A549 (cell line): ENCODE measurements at regions not wholly inside any gene's neighbourhood (a gene's known extent, or its start where the extent isn't known, plus 50 kb on each side); places are given as distances from the start of the nearest gene placed in this dataset.

Source experiments
- ATAC-seq, 2 experiments: fragments of 200-7000 bp in 1 of 2; fragments of >200 bp in 1 of 2; cut with Nextera tagmentation in 1 of 2; cut with Tn5 transposase in 1 of 2; 3 replicates each; pipeline versions ENCODE4 v1.8.0 to v1.9.1; 2018 to 2020; ENCODE audit warnings: mild to moderate bottlenecking in 1 of 2, moderate library complexity in 1 of 2
- CTCF ChIA-PET: fragments of 300-600 bp; sonication (Branson Sonifier 250); formaldehyde crosslinking; extraction: SDS; loops from one replicate; lab custom pipeline; 2021; ENCODE audit warnings: antibody characterized with exemption, inconsistent platforms; lab: Yijun Ruan, JAX
- POLR2A ChIA-PET: fragments of 350-600 bp; formaldehyde crosslinking; extraction: SDS; loops from one replicate; lab custom pipeline; 2021; ENCODE audit warnings: antibody characterized with exemption, inconsistent platforms; lab: Yijun Ruan, JAX
- DNase-seq, 2 experiments: peaks; one replicate each; pipeline versions ENCODE4 v3.0.0 to v3.0.0-alpha.2; 2011 to 2016; ENCODE audit warnings: low read depth in 1 of 2, low spot score in 1 of 2
- FAIRE-seq: peaks from 2 replicates; lab custom pipeline; 2011; peaks lifted over from hg19 to GRCh38; lab: Jason Lieb, UNC
- H3K27ac ChIP-seq, 2 experiments: fragments of >200 bp; sonication (Bioruptor Twin); formaldehyde crosslinking; 3 replicates each; pipeline ENCODE4 v1.5.1; 2016 to 2017
- H3K4me1 ChIP-seq: fragments of >200 bp; sonication (Bioruptor Twin); formaldehyde crosslinking; 3 replicates; pipeline ENCODE4 v1.6.1; 2016
- H3K4me2 ChIP-seq: fragments of >200 bp; sonication (Bioruptor Twin); formaldehyde crosslinking; 3 replicates; pipeline ENCODE4 v1.6.1; 2016
- H3K4me3 ChIP-seq: fragments of >200 bp; sonication (Bioruptor Twin); formaldehyde crosslinking; 3 replicates; pipeline ENCODE4 v1.5.1; 2016
- H3K9me3 ChIP-seq: fragments of >200 bp; sonication (Bioruptor Twin); formaldehyde crosslinking; 3 replicates; pipeline ENCODE4 v1.6.1; 2016
- CHD2 ChIP-seq: fragments of 150-350 bp; IDR thresholded peaks from 2 replicates; pipeline ENCODE4 v1.6.1; 2014; ENCODE audit warnings: low read length; ENCODE audit not compliant: partially characterized antibody
- CHD4 ChIP-seq: fragments of 200-600 bp; sonication (generic); IDR thresholded peaks from 2 replicates; pipeline ENCODE4 v1.6.1; 2016; ENCODE audit warnings: antibody characterized with exemption, mild to moderate bottlenecking, borderline replicate concordance
- EHF ChIP-seq: fragments of 250-450 bp; sonication (Bioruptor Pico); IDR thresholded peaks from 2 replicates; pipeline ENCODE4 v1.5.0; 2020; ENCODE audit warnings: mild to moderate bottlenecking
- ELK1 ChIP-seq: fragments of 150-350 bp; IDR thresholded peaks from 2 replicates; pipeline ENCODE4 v1.6.1; 2014; ENCODE audit warnings: low read depth, mild to moderate bottlenecking, low read length
- ESRRA ChIP-seq: fragments of 150-350 bp; IDR thresholded peaks from 2 replicates; pipeline ENCODE4 v1.6.1; 2014; ENCODE audit warnings: mild to moderate bottlenecking, low read length, borderline replicate concordance
- FOXS1 ChIP-seq: fragments of 250-450 bp; sonication (Bioruptor Pico); IDR thresholded peaks from 2 replicates; pipeline ENCODE4 v1.5.0; 2020; ENCODE audit warnings: mild to moderate bottlenecking, moderate library complexity
- GATA3 ChIP-seq: IDR thresholded peaks from 2 replicates; pipeline ENCODE4 v1.6.1; 2012; ENCODE audit warnings: borderline replicate concordance
- HES2 ChIP-seq: fragments of >200 bp; sonication (Bioruptor Twin); formaldehyde crosslinking; IDR thresholded peaks from 2 replicates; pipeline ENCODE4 v1.6.1; 2016
- HMGXB4 ChIP-seq: fragments of 250-450 bp; sonication (Bioruptor Pico); IDR thresholded peaks from 2 replicates; pipeline ENCODE4 v1.5.0; 2021; ENCODE audit warnings: mild to moderate bottlenecking, moderate library complexity, borderline replicate concordance
- HOXA7 ChIP-seq: fragments of 250-450 bp; sonication (Bioruptor Pico); IDR thresholded peaks from 2 replicates; pipeline ENCODE4 v1.5.0; 2020; ENCODE audit warnings: mild to moderate bottlenecking, moderate library complexity
- HOXB5 ChIP-seq: fragments of 250-450 bp; sonication (Bioruptor Pico); IDR thresholded peaks from 2 replicates; pipeline ENCODE4 v1.5.0; 2020; ENCODE audit warnings: mild to moderate bottlenecking, moderate library complexity
- JUN ChIP-seq, 2 experiments: fragments of >200 bp; sonication (Bioruptor Twin); formaldehyde crosslinking; IDR thresholded peaks; 2 replicates in 1 of 2; 3 replicates in 1 of 2; pipeline ENCODE4 v1.6.1; 2016 to 2017
- JUNB ChIP-seq: fragments of >200 bp; sonication (Bioruptor Twin); formaldehyde crosslinking; IDR thresholded peaks from 2 replicates; pipeline ENCODE4 v1.6.1; 2016
- MAX ChIP-seq: IDR thresholded peaks from 2 replicates; pipeline ENCODE4 v1.6.1; 2012
- NFE2L2 ChIP-seq: fragments of 150-350 bp; conservative IDR thresholded peaks from 2 replicates; pipeline ENCODE4 v1.6.1; 2014; ENCODE audit warnings: low read length
- PHF8 ChIP-seq: fragments of 200-600 bp; sonication (generic); IDR thresholded peaks from 2 replicates; pipeline ENCODE4 v1.6.1; 2016; ENCODE audit warnings: low read depth, mild to moderate bottlenecking, antibody characterized with exemption, moderate library complexity, borderline replicate concordance
- POLR2A ChIP-seq: IDR thresholded peaks from 2 replicates; pipeline ENCODE4 v1.6.1; 2012; ENCODE audit warnings: mild to moderate bottlenecking, low read length
- REST ChIP-seq: fragments of 200-600 bp; sonication (generic); IDR thresholded peaks from 2 replicates; pipeline ENCODE4 v1.6.1; 2016; ENCODE audit warnings: antibody characterized with exemption, mild to moderate bottlenecking, moderate library complexity
- SMC3 ChIP-seq: fragments of >200 bp; sonication (Bioruptor Twin); formaldehyde crosslinking; IDR thresholded peaks from 3 replicates; pipeline ENCODE4 v1.6.1; 2018; ENCODE audit warnings: inconsistent platforms
- USF2 ChIP-seq: fragments of 450-650 bp; IDR thresholded peaks from 2 replicates; pipeline ENCODE4 v1.6.1; 2014; ENCODE audit warnings: antibody characterized with exemption
- ZC3H11A ChIP-seq: fragments of 450-650 bp; IDR thresholded peaks from 2 replicates; pipeline ENCODE4 v1.6.1; 2014; ENCODE audit warnings: antibody characterized with exemption, mild to moderate bottlenecking
- ZFP36 ChIP-seq: fragments of 450-650 bp; IDR thresholded peaks from 2 replicates; pipeline ENCODE4 v1.6.1; 2014; ENCODE audit warnings: borderline replicate concordance; ENCODE audit not compliant: partially characterized antibody
- WGBS: methylation state at CpG from one replicate; pipeline ENCODE4 v1.1.6; 2017; ENCODE audit errors: missing lambda C conversion rate; 5-methylcytosine and 5-hydroxymethylcytosine counted together

- TF ChIP-seq ELK1 (no peak), ZFP36 (no peak), HMGXB4 (CRISPR knock-in tag) (no peak), EHF (CRISPR knock-in tag) (no peak), SMC3 (no peak)
- TF ChIP-seq, all 56 proteins: peak for 0
These were observed 149.4 kb downstream of the FAT4 start (continued) for GRCh38 chr4:125464146-125464545.

GRCh38 chr4:125481334-125482045 is 166.7 kb downstream of the FAT4 start:
- Histone ChIP-seq H3K27ac (no peak overlapping the region), H3K9me3 (no peaks in the 10 kb centered on the region), H3K4me1 (no peaks in the 10 kb centered on the region), H3K4me2 (no peak overlapping the region), H3K4me3 (no peak overlapping the region)
- TF ChIP-seq USF2 (no peak), CHD4 (no peak), HOXB5 (CRISPR knock-in tag) (no peak), CHD2 (no peak), HOXA7 (CRISPR knock-in tag) (no peak), FOXS1 (CRISPR knock-in tag) (no peak), ZFP36 (no peak), ESRRA (no peak), NFE2L2 (no peak), MAX (no peak), ELK1 (no peak), HMGXB4 (CRISPR knock-in tag) (no peak), JUNB (no peak), JUN (IDR thresholded peaks at IDR 0.05) (no peak), REST (no peak), POLR2A (no peak), ZC3H11A (no peak), PHF8 (no peak), GATA3 (no peak), HES2 (no peak)
- 85% methylated on average over 9 of the region's 9 CpGs for WGBS
- FAIRE-seq (no peak), ATAC-seq (no peak), DNase-seq (no peak)
- ChIA-PET CTCF (no interaction called here), POLR2A (no interaction called here)
